Stimulated activated naive B cell treated with anti-CD40 and anti-IgM and Interleukin-4, amounts not matched to agents 10 μg/mL and 1 μg/mL and 100 μg/mL, for 72 hours (primary cell): ENCODE measurements at regions not wholly inside any gene's neighbourhood (a gene's known extent, or its start where the extent isn't known, plus 50 kb on each side); places are given as distances from the start of the nearest gene placed in this dataset.
A peak's percentile ranks its signal among the peaks of the same experiment; 100 is the strongest.

ENCODE experiments used
- ATAC-seq, 2 donors: fragments of 150-1000 bp; cut with Tn5 transposase; replicated peaks; 2 replicates each; pipeline ENCODE4 v1.10.0; 2021; ENCODE audit warnings: moderate library complexity in 1 of 2
- DNase-seq: peaks from one replicate; pipeline ENCODE4 v3.0.0; 2021
- H3K27ac Mint-ChIP-seq: one replicate; pipeline ENCODE4 v1.8.0; 2022; ENCODE audit warnings: mild to moderate bottlenecking, mixed read lengths
- H3K27me3 Mint-ChIP-seq, 2 donors: one replicate each; pipeline ENCODE4 v1.8.0; 2022; ENCODE audit warnings: mixed read lengths in 2 of 2
- H3K36me3 Mint-ChIP-seq, 2 donors: one replicate each; pipeline ENCODE4 v1.8.0; 2022; ENCODE audit warnings: mixed read lengths in 2 of 2, mild to moderate bottlenecking in 1 of 2
- H3K4me1 Mint-ChIP-seq, 2 donors: one replicate each; pipeline ENCODE4 v1.8.0; 2022; ENCODE audit warnings: mixed read lengths in 2 of 2, mild to moderate bottlenecking in 1 of 2
- H3K4me3 Mint-ChIP-seq, 2 donors: one replicate each; pipeline ENCODE4 v1.8.0; 2022; ENCODE audit warnings: mild to moderate bottlenecking in 2 of 2, mixed read lengths in 2 of 2, moderate library complexity in 1 of 2
- H3K9me3 Mint-ChIP-seq, 2 donors: one replicate each; pipeline ENCODE4 v1.8.0; 2022; ENCODE audit warnings: mixed read lengths in 2 of 2, mild to moderate bottlenecking in 1 of 2

DNA sequence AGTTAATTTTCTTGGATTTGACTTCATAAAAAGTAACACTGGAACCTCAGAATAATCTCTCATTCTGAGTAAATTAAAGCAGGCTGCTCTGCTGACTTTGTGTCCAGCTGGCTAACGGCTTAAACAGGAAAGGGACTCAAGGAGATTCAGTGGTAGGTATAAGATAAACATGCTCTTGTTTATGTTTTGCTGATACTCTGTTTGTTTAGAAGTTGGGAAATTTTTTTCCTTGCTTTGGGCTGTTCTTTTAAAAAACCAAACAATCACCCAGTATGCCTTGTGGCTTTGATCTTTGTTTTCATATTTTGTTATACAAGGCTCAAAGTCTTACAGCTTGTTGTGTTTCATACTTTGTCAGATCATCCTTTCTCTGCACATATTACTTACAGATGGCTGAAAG, 237.6 kb upstream of the RIOK2 start:
- H3K4me3 Mint-ChIP-seq, result no peak overlapping the region

GRCh38 chr5:97422678-97423077, 239.6 kb upstream of the RIOK2 start:
- no peak for ATAC-seq
- H3K27me3 Mint-ChIP-seq, result no peaks in the 10 kb centered on the region
- peaks cover 0 to 2% of the 10 kb centered on the region in 2 donors for H3K9me3 Mint-ChIP-seq
- H3K27ac Mint-ChIP-seq, result no peak overlapping the region
- H3K4me1 Mint-ChIP-seq, result peaks cover 8 to 10% of the 10 kb centered on the region in 2 donors
- H3K4me3 Mint-ChIP-seq, result no peak overlapping the region
- DNase-seq, result no peak
- no peaks in the 10 kb centered on the region for H3K36me3 Mint-ChIP-seq

More for the DNA sequence above, 237.6 kb upstream of the RIOK2 start:
- no peaks in the 10 kb centered on the region for H3K27me3 Mint-ChIP-seq
- no peaks in the 10 kb centered on the region for H3K36me3 Mint-ChIP-seq
- H3K27ac Mint-ChIP-seq, result no peak overlapping the region
- H3K9me3 Mint-ChIP-seq, result peaks cover 0 to 2% of the 10 kb centered on the region in 2 donors
- ATAC-seq (no peak), DNase-seq (no peak)
- H3K4me1 Mint-ChIP-seq, result peaks cover 8 to 10% of the 10 kb centered on the region in 2 donors

- H3K36me3 Mint-ChIP-seq, result no peaks in the 10 kb centered on the region
- H3K27ac Mint-ChIP-seq, result no peak overlapping the region
- H3K27me3 Mint-ChIP-seq, result no peaks in the 10 kb centered on the region
- DNase-seq (no peak), ATAC-seq (no peak)
- H3K4me3 Mint-ChIP-seq, result no peak overlapping the region
- H3K4me1 Mint-ChIP-seq, result no peaks in the 10 kb centered on the region
- H3K9me3 Mint-ChIP-seq, result no peaks in the 10 kb centered on the region
These were observed 242.5 kb upstream of the RIOK2 start for GRCh38 chr5:97425511-97425910.

DNA sequence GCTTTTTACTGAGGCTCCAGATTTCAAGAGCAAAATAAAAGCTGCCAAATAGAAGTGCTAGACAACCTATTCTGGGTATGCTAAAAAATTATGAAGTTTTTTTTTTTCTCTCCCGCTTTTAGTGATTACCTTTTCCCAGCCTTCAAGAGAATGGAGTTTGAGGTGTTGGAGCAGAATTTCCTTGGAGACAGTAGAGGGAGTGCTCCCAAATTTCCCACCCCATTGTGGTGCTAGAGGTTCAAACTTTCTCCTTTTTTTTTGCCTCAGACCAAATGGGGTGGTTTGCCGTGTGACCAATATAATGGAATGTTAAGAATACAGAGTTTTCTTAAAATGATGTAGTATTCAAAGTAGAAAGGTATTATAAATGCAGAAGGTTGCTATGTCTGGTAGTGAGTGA, 244.2 kb upstream of the RIOK2 start:
- peaks cover 0 to 1% of the 10 kb centered on the region in 2 donors for H3K9me3 Mint-ChIP-seq
- DNase-seq, result no peak
- ATAC-seq, result no peak
- H3K4me1 Mint-ChIP-seq, result no peaks in the 10 kb centered on the region
- H3K27me3 Mint-ChIP-seq, result no peaks in the 10 kb centered on the region
- no peaks in the 10 kb centered on the region for H3K36me3 Mint-ChIP-seq
- no peak overlapping the region for H3K27ac Mint-ChIP-seq
- no peak overlapping the region for H3K4me3 Mint-ChIP-seq

DNA sequence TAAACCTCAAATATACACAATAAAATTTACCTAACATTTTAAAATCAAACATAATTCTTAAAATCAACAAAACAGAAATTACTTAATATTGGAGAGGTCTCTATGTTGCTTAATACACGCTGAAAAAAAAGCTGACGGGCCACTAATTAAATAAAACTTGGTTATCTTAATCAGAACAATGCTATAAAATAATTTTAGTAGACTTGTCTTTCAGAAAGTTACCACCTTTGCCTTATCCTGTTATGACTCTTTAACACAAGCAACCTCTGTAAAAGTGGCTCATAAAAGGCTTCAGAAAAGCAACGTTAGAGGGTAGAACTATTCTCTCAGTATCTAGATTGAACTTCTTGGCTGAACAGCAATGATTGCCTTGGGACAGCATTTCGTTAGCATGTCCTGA, 251.0 kb upstream of the RIOK2 start:
- no peak overlapping the region for H3K27ac Mint-ChIP-seq
- ATAC-seq (no peak), DNase-seq (no peak)
- H3K9me3 Mint-ChIP-seq, result peaks cover 0 to 1% of the 10 kb centered on the region in 2 donors
- H3K4me1 Mint-ChIP-seq, result no peaks in the 10 kb centered on the region
- H3K27me3 Mint-ChIP-seq, result no peaks in the 10 kb centered on the region
- H3K36me3 Mint-ChIP-seq, result peaks cover 0 to 4% of the 10 kb centered on the region in 2 donors
- H3K4me3 Mint-ChIP-seq, result no peak overlapping the region

DNA sequence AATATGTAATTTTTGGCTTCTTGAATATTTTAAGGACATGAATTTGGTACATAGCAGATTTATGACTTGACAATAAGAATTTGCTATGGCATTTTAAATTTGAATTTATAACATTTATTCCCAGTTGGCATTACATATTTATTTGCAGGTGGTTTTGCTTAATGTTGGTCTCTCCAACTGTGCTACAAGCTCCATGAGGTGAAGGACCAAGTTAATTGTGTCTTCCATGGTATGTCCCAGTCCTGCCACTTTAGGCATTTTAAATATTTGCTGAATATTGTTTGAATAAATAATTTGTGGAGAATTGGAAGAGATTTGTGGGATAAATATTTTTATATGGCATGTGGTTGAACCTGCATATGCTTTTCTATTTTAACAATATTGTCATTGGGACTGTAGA, 253.4 kb upstream of the RIOK2 start:
- Mint-ChIP-seq H3K4me1 (no peaks in the 10 kb centered on the region), H3K27me3 (no peaks in the 10 kb centered on the region), H3K36me3 (peaks cover 2 to 14% of the 10 kb centered on the region in 2 donors), H3K27ac (no peak overlapping the region), H3K9me3 (peaks cover 3 to 4% of the 10 kb centered on the region in 2 donors), H3K4me3 (no peak overlapping the region)
- ATAC-seq, result no peak
- no peak for DNase-seq

GRCh38 chr5:97443740-97444139, 260.7 kb upstream of the RIOK2 start:
- DNase-seq, result no peak
- ATAC-seq, result no peak
- no peak overlapping the region for H3K4me3 Mint-ChIP-seq

DNA sequence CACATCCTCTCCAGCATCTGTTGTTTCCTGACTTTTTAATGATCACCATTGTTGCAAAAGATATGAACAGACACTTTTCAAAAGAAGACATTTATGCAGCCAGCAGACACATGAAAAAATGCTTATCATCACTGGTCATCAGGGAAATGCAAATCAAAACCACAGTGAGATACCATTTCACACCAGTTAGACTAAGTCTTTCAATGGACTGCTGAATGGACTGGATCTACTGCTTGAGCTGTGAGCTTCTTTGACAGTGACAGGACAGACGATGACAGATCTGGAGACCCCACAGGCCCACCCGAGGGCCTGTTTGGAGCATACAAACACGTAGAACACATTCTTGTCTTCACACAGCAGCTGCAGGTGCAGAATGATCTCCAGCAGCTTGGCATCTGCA, 266.1 kb upstream of the RIOK2 start:
- Mint-ChIP-seq H3K36me3 (peaks cover 0 to 13% of the 10 kb centered on the region in 2 donors), H3K9me3 (peaks cover 12 to 16% of the 10 kb centered on the region in 2 donors), H3K27ac (no peak overlapping the region), H3K4me1 (no peaks in the 10 kb centered on the region), H3K27me3 (no peaks in the 10 kb centered on the region), H3K4me3 (no peak overlapping the region)
- no peak for ATAC-seq
- DNase-seq, result no peak

More at GRCh38 chr5:97443740-97444139, 260.7 kb upstream of the RIOK2 start:
- peaks cover 21 to 24% of the 10 kb centered on the region in 2 donors for H3K9me3 Mint-ChIP-seq
- H3K27ac Mint-ChIP-seq, result no peak overlapping the region
- H3K4me1 Mint-ChIP-seq, result no peaks in the 10 kb centered on the region
- H3K36me3 Mint-ChIP-seq, result peaks cover 10 to 38% of the 10 kb centered on the region in 2 donors
- no peaks in the 10 kb centered on the region for H3K27me3 Mint-ChIP-seq

DNA sequence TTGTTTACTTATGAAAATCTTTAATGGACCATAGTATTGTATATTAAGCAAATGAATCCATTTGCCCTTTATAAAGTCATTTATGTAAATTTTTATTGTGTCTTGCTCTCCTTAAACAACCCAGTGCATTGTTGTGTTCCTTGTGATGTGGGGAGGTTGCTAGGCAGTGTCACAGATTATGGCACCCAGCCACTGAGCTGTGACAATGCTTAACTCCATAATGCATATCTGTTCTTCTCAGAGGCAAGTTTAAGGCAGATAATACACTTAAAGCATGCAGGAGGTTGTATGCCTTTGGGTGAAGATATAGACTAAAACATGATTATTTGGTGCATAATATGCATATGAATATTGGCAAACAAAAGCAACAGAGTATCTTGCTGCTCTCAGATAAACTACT, 269.6 kb upstream of the RIOK2 start:
- Mint-ChIP-seq H3K27ac (no peak overlapping the region), H3K4me3 (no peak overlapping the region), H3K36me3 (peaks cover 0 to 3% of the 10 kb centered on the region in 2 donors), H3K27me3 (no peaks in the 10 kb centered on the region), H3K4me1 (no peaks in the 10 kb centered on the region), H3K9me3 (peaks cover 3 to 6% of the 10 kb centered on the region in 2 donors)
- ATAC-seq, result no peak
- DNase-seq, result no peak

GRCh38 chr5:97453263-97453662, 270.2 kb upstream of the RIOK2 start:
- no peak for ATAC-seq
- no peak for DNase-seq
- no peaks in the 10 kb centered on the region for H3K27me3 Mint-ChIP-seq
- no peak overlapping the region for H3K4me3 Mint-ChIP-seq
- peaks cover 0 to 3% of the 10 kb centered on the region in 2 donors for H3K36me3 Mint-ChIP-seq
- no peaks in the 10 kb centered on the region for H3K4me1 Mint-ChIP-seq
- peaks cover 3% of the 10 kb centered on the region in 2 donors for H3K9me3 Mint-ChIP-seq
- H3K27ac Mint-ChIP-seq, result no peak overlapping the region

DNA sequence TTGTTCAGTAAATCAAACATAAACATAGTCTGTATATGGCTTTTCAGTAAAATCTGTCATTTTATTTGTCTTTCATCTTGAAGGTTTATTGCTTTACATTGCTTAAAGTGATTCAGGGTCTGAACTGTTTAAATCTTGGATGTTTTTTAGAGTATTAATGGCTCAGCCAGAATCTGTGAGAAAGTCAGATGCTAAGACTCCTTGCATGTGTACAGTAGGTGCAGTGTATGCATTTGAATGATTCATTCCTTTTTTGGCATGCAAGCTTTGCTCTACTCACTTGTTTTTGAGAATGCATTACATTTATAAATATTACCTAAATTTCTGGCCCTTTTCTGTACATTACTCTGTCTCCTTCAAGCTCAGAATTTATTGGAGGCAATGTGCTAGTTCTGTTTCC, 271.0 kb upstream of the RIOK2 start:
- no peaks in the 10 kb centered on the region for H3K27me3 Mint-ChIP-seq
- ATAC-seq (no peak), DNase-seq (no peak)
- H3K9me3 Mint-ChIP-seq, result peaks cover 0 to 2% of the 10 kb centered on the region in 2 donors
- H3K4me3 Mint-ChIP-seq, result no peak overlapping the region
- H3K27ac Mint-ChIP-seq, result no peak overlapping the region
- peaks cover 0 to 3% of the 10 kb centered on the region in 2 donors for H3K36me3 Mint-ChIP-seq
- no peaks in the 10 kb centered on the region for H3K4me1 Mint-ChIP-seq

DNA sequence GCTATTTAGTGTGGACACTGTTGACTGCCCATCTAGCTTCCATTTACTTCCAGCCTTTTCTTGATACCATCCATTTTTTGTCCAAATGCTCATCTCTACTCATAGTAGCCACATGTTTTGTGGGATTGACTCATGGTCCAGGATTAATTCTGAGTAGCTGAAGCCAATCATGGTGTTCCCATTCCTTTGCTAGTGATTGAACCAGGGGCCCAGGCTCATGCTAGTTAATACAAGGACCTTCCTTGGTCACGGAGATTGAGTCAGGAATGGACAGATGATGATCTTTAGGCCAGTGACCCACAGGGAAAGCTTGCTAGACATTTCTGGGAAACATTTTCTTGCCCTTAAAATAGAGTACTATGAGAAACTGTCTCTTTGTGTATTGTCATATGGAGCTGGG, 272.9 kb upstream of the RIOK2 start:
- Mint-ChIP-seq H3K9me3 (no peaks in the 10 kb centered on the region), H3K4me1 (no peaks in the 10 kb centered on the region), H3K36me3 (no peaks in the 10 kb centered on the region), H3K27ac (no peak overlapping the region), H3K4me3 (no peak overlapping the region), H3K27me3 (no peaks in the 10 kb centered on the region)
- no peak for ATAC-seq
- no peak for DNase-seq

DNA sequence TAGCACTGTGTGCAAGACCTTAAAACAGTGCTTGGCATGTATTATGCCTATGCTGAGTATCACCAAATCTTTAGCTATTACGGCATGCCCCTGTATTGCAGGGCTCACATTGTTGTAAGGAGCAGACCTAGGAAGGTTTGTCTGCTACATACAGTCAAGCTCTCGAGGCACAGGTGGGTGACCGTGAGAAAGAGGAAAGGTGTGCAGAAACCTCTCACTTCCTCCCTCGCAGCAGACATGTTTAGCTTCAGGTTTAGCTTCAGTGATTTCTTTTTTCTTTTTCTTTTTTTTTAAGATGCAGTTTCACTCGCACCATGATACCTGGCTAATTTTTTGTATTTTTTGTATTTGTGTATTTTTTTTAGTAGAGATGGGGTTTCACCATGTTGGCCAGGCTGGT, 275.8 kb upstream of the RIOK2 start:
- peak; percentile 20 to 34 for ATAC-seq
- DNase-seq, result no peak
- no peak overlapping the region for H3K4me3 Mint-ChIP-seq
- H3K9me3 Mint-ChIP-seq, result no peaks in the 10 kb centered on the region
- no peaks in the 10 kb centered on the region for H3K27me3 Mint-ChIP-seq
- H3K36me3 Mint-ChIP-seq, result no peaks in the 10 kb centered on the region
- H3K4me1 Mint-ChIP-seq, result no peaks in the 10 kb centered on the region
- no peak overlapping the region for H3K27ac Mint-ChIP-seq

- no peaks in the 10 kb centered on the region for H3K4me1 Mint-ChIP-seq
These were observed 288.9 kb upstream of the RIOK2 start for GRCh38 chr5:97471951-97472350.

DNA sequence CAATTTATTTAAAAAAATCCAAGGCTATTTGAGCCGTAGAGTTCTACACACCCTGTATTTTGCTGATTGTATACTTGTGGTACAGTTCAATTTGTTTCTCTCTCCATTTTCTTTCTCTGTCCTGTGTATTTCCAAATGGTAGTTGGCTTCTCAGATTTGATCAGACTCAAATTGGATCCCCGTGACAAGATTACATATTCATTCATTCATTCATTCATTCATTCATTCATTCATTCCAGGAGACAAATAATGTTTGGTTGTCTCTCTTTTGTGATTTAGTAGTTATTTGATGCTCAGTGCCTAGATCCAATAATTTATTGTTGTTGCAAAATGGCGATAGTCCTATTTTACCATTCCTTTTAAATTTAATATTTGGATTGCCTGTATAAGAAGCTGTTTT, 292.8 kb upstream of the RIOK2 start:
- Mint-ChIP-seq H3K4me1 (peaks cover 3 to 5% of the 10 kb centered on the region in 2 donors), H3K9me3 (no peaks in the 10 kb centered on the region), H3K27me3 (no peaks in the 10 kb centered on the region), H3K4me3 (no peak overlapping the region), H3K27ac (no peak overlapping the region), H3K36me3 (peaks cover 0 to under 1% of the 10 kb centered on the region in 2 donors)
- ATAC-seq (no peak), DNase-seq (no peak)

More at GRCh38 chr5:97471951-97472350, 288.9 kb upstream of the RIOK2 start:
- H3K9me3 Mint-ChIP-seq, result peaks cover 8 to 10% of the 10 kb centered on the region in 2 donors
- H3K27me3 Mint-ChIP-seq, result no peaks in the 10 kb centered on the region
- no peak overlapping the region for H3K27ac Mint-ChIP-seq
- H3K4me3 Mint-ChIP-seq, result no peak overlapping the region
- ATAC-seq, result no peak
- peaks cover 0 to 4% of the 10 kb centered on the region in 2 donors for H3K36me3 Mint-ChIP-seq
- DNase-seq, result no peak
